Endothelial cell of umbilical vein (primary cell): ENCODE measurements at regions not wholly inside any gene's neighbourhood (a gene's known extent, or its start where the extent isn't known, plus 50 kb on each side); places are given as distances from the start of the nearest gene placed in this dataset.

Source experiments
- BruUV-seq: library from RNA; stranded (reverse); fragments of 400-500 nt; replicated peaks from 2 replicates; lab custom pipeline; 2021; lab: Mats Ljungman, UMichigan
- CTCF ChIA-PET: fragments of 300-600, 350-600 bp; sonication (Branson Sonifier 250); formaldehyde crosslinking; loops from one replicate; lab custom pipeline; 2021; ENCODE audit warnings: antibody characterized with exemption, inconsistent platforms; lab: Charles Lee
- POLR2A ChIA-PET: fragments of 300-600, 350-600 bp; sonication (Branson Sonifier 250); formaldehyde crosslinking; loops from one replicate; lab custom pipeline; 2021; ENCODE audit warnings: antibody characterized with exemption, inconsistent platforms; lab: Charles Lee
- DNase-seq: peaks from one replicate; pipeline ENCODE4 v3.0.0-alpha.2; 2011; ENCODE audit warnings: low read depth, low spot score
- FAIRE-seq: peaks from 2 replicates; lab custom pipeline; 2011; peaks lifted over from hg19 to GRCh38; lab: Jason Lieb, UNC
- H2AFZ ChIP-seq: 2 replicates; pipeline ENCODE4 v1.6.0; 2012; ENCODE audit warnings: low read depth, low read length, control low read depth, inconsistent platforms
- H3K27ac ChIP-seq: 2 replicates; pipeline ENCODE4 v1.5.1; 2011; ENCODE audit warnings: low read depth, mild to moderate bottlenecking, control low read depth, low read length, moderate library complexity; ENCODE audit not compliant: insufficient read depth
- H3K27me3 ChIP-seq, 2 experiments: 2 replicates each; pipeline versions ENCODE4 v1.6.0 to v1.6.1; 2011; ENCODE audit warnings: low read length in 2 of 2, mixed read lengths in 1 of 2; ENCODE audit not compliant: control insufficient read depth in 2 of 2, insufficient read depth in 2 of 2
- H3K36me3 ChIP-seq, 2 experiments: 2 replicates in 1 of 2; 3 replicates in 1 of 2; pipeline ENCODE4 v1.5.1; 2011; ENCODE audit warnings: low read length in 2 of 2, mild to moderate bottlenecking in 1 of 2, moderate library complexity in 1 of 2; ENCODE audit not compliant: control insufficient read depth in 2 of 2, insufficient read depth in 2 of 2; ENCODE audit errors: extremely low read depth in 1 of 2
- H3K4me1 ChIP-seq: 3 replicates; pipeline ENCODE4 v1.5.1; 2011; ENCODE audit warnings: mild to moderate bottlenecking, low read length; ENCODE audit not compliant: control insufficient read depth, insufficient read depth; ENCODE audit errors: extremely low read depth
- H3K4me2 ChIP-seq: 2 replicates; pipeline ENCODE4 v1.6.1; 2011; ENCODE audit warnings: low read length, control low read depth, mixed read lengths; ENCODE audit not compliant: insufficient read depth
- H3K4me3 ChIP-seq, 3 experiments: fragments of 200-600 bp in 1 of 3; sonication (generic), shearing (Covaris generic) in 1 of 3; replicated peaks in 1 of 3; 2 replicates each; pipeline ENCODE4 v1.5.1; 2011 to 2016; ENCODE audit warnings: control low read depth in 3 of 3, low read length in 3 of 3, mild to moderate bottlenecking in 2 of 3, inconsistent platforms in 1 of 3, low read depth in 1 of 3, moderate library complexity in 1 of 3; ENCODE audit not compliant: insufficient read depth in 1 of 3
- H3K79me2 ChIP-seq: 2 replicates; pipeline ENCODE4 v1.6.0; 2012; ENCODE audit warnings: low read length, inconsistent platforms; ENCODE audit not compliant: control insufficient read depth, insufficient read depth
- H3K9ac ChIP-seq: replicated peaks from 2 replicates; pipeline ENCODE3; 2011; ENCODE audit warnings: low read length, control low read depth; ENCODE audit not compliant: insufficient read depth; ENCODE audit errors: extremely low read depth
- H3K9me1 ChIP-seq: replicated peaks from 3 replicates; pipeline ENCODE4 v1.6.0; 2011; ENCODE audit warnings: mild to moderate bottlenecking, low read length; ENCODE audit not compliant: control insufficient read depth, insufficient read depth; ENCODE audit errors: extremely low read depth
- H3K9me3 ChIP-seq: replicated peaks from 2 replicates; pipeline ENCODE4 v1.5.1; 2012; ENCODE audit warnings: low read length, inconsistent platforms; ENCODE audit not compliant: control insufficient read depth, insufficient read depth
- H4K20me1 ChIP-seq: replicated peaks from 2 replicates; pipeline ENCODE3; 2011; ENCODE audit warnings: mild to moderate bottlenecking, low read length; ENCODE audit not compliant: control insufficient read depth, insufficient read depth; ENCODE audit errors: extremely low read depth
- CTCF ChIP-seq, 2 donors: IDR thresholded peaks; 1 replicate in 1 of 2; 2 replicates in 1 of 2; pipeline ENCODE4 v1.5.1; 2011; ENCODE audit warnings: low read length in 2 of 2, mild to moderate bottlenecking in 2 of 2, moderate library complexity in 2 of 2, control low read depth in 1 of 2, inconsistent platforms in 1 of 2, low read depth in 1 of 2; ENCODE audit not compliant: insufficient read depth in 1 of 2; ENCODE audit errors: extremely low read depth in 1 of 2
- EZH2 ChIP-seq: IDR thresholded peaks from 2 replicates; pipeline ENCODE4 v1.6.1; 2012; ENCODE audit warnings: borderline replicate concordance, low read depth, mild to moderate bottlenecking, moderate library complexity, low read length, inconsistent platforms; ENCODE audit not compliant: severe bottlenecking
- FOS ChIP-seq: IDR thresholded peaks from 2 replicates; pipeline ENCODE4 v1.6.1; 2011; ENCODE audit warnings: mild to moderate bottlenecking, low read length, moderate library complexity, borderline replicate concordance; ENCODE audit not compliant: insufficient read depth
- GATA2 ChIP-seq: IDR thresholded peaks from 2 replicates; pipeline ENCODE4 v1.7.0; 2011; ENCODE audit warnings: low read depth, mild to moderate bottlenecking, moderate library complexity, mixed read lengths, low read length; ENCODE audit not compliant: insufficient read length, insufficient read depth
- JUN ChIP-seq: IDR thresholded peaks from 2 replicates; pipeline ENCODE4 v1.6.1; 2011; ENCODE audit warnings: borderline replicate concordance, low read depth; ENCODE audit not compliant: insufficient read length, insufficient read depth
- MAX ChIP-seq: IDR thresholded peaks from 2 replicates; pipeline ENCODE4 v1.6.1; 2011; ENCODE audit not compliant: insufficient read depth, insufficient read length
- MYC ChIP-seq: IDR thresholded peaks from one replicate; pipeline ENCODE4 v1.6.1; 2011; ENCODE audit warnings: mild to moderate bottlenecking, low read depth, low read length
- POLR2A ChIP-seq: IDR thresholded peaks from 2 replicates; pipeline ENCODE4 v1.6.1; 2012; ENCODE audit warnings: low read depth, mild to moderate bottlenecking, control low read depth, low read length
- POLR2AphosphoS5 ChIP-seq: IDR thresholded peaks from 2 replicates; pipeline ENCODE4 v1.6.1; 2012; ENCODE audit warnings: low read depth, mild to moderate bottlenecking, control low read depth, low read length, moderate library complexity; ENCODE audit not compliant: insufficient read depth
- dilution Hi-C: fragments of 300-500 bp; cut with MboI; formaldehyde crosslinking; loops from one replicate; pipeline ENCODE4 v1.15.0; 2019; ENCODE audit warnings: low sequenced_read_pairs; ENCODE audit not compliant: extremely low pct_ligation_motif_present
- intact Hi-C: fragments of 100-400 bp; cut with micrococcal nuclease; formaldehyde crosslinking; loops from one replicate; pipeline ENCODE4 v1.10.0; 2022

- Histone ChIP-seq H3K4me1 (no peaks in the 10 kb centered on the region), H3K4me3 (no peak overlapping the region), H3K9me3 (no peaks in the 10 kb centered on the region), H3K4me2 (no peak overlapping the region), H3K36me3 (no peaks in the 10 kb centered on the region), H3K9ac (no peak overlapping the region), H4K20me1 (no peaks in the 10 kb centered on the region), H3K79me2 (no peaks in the 10 kb centered on the region), H3K27ac (no peak overlapping the region), H2AFZ (no peak overlapping the region), H3K27me3 (no peaks in the 10 kb centered on the region), H3K9me1 (no peaks in the 10 kb centered on the region)
- CTCF ChIA-PET = interaction anchor here (1.3 kb wide), 1 partner anchor 10 kb away, joined by 3 read pairs; no protein-coding TSS in a partner anchor
- dilution Hi-C loops = no loop called here
- intact Hi-C loops = no loop called here
- no peak for DNase-seq
- BruUV-seq = no TSS peak
- FAIRE-seq = no peak
- POLR2A ChIA-PET = no interaction called here
- no peak for TF ChIP-seq FOS
- TF ChIP-seq CTCF (IDR thresholded peaks at IDR 0.05; ENCODE audit: extremely low read depth in 1 of 2, insufficient read depth in 1 of 2, low read depth in 1 of 2, low read length in 2 of 2) = no peak
- TF ChIP-seq MYC = no peak
- TF ChIP-seq JUN = no peak
- no peak for TF ChIP-seq MAX
- no peak for TF ChIP-seq POLR2A
- TF ChIP-seq POLR2AphosphoS5 = no peak
- TF ChIP-seq GATA2 = no peak
- no peak for TF ChIP-seq EZH2
Measured at GRCh38 chr14:24693983-24694382, 60.0 kb upstream of the GZMB start.
